HL-60 (cell line): ENCODE measurements at regions not wholly inside any gene's neighbourhood (a gene's known extent, or its start where the extent isn't known, plus 50 kb on each side); places are given as distances from the start of the nearest gene placed in this dataset.
"Not testable (repeated sequence)": the region's sequence is repeated elsewhere in the genome, so short reads cannot be mapped to it uniquely, and the experiment has no call there.

Experiments
- DNase-seq, 2 experiments: peaks; one replicate each; pipeline ENCODE4 v3.0.0-alpha.2; 2010 to 2020; ENCODE audit warnings: low read depth in 1 of 2, low spot score in 1 of 2
- H3K27ac ChIP-seq: fragments of 250-450 bp; sonication (Bioruptor Pico); replicated peaks from 2 replicates; pipeline ENCODE4 v1.5.1; 2020; ENCODE audit warnings: mild to moderate bottlenecking, moderate library complexity
- H3K27me3 ChIP-seq: fragments of 250-450 bp; sonication (Bioruptor Pico); 2 replicates; pipeline ENCODE4 v1.5.1; 2021; ENCODE audit warnings: mild to moderate bottlenecking, moderate library complexity; ENCODE audit not compliant: insufficient read depth, poor library complexity, severe bottlenecking
- H3K4me3 ChIP-seq: replicated peaks from 2 replicates; pipeline ENCODE4 v1.5.1; 2011; ENCODE audit warnings: mild to moderate bottlenecking, control low read depth, low read length; ENCODE audit not compliant: insufficient read depth
- GABPA ChIP-seq: IDR thresholded peaks from 2 replicates; pipeline ENCODE4 v1.6.1; 2012; ENCODE audit warnings: low read depth
- POLR2AphosphoS5 ChIP-seq: IDR thresholded peaks from 2 replicates; pipeline ENCODE4 v1.6.1; 2012; ENCODE audit warnings: low read depth
- SPI1 ChIP-seq: IDR thresholded peaks from 2 replicates; pipeline ENCODE4 v1.6.1; 2012; ENCODE audit warnings: low read depth, mild to moderate bottlenecking, borderline replicate concordance
- TF ChIP-seq, protein P1 (sequence below): IDR thresholded peaks from one replicate; pipeline ENCODE4 v1.5.1; 2011; ENCODE audit warnings: low read length, control low read depth, inconsistent platforms; ENCODE audit not compliant: insufficient read depth
- TF ChIP-seq, protein P2 (sequence below): IDR thresholded peaks from 2 replicates; pipeline ENCODE4 v1.6.1; 2012; ENCODE audit warnings: low read depth; ENCODE audit not compliant: insufficient replicate concordance

DNA sequence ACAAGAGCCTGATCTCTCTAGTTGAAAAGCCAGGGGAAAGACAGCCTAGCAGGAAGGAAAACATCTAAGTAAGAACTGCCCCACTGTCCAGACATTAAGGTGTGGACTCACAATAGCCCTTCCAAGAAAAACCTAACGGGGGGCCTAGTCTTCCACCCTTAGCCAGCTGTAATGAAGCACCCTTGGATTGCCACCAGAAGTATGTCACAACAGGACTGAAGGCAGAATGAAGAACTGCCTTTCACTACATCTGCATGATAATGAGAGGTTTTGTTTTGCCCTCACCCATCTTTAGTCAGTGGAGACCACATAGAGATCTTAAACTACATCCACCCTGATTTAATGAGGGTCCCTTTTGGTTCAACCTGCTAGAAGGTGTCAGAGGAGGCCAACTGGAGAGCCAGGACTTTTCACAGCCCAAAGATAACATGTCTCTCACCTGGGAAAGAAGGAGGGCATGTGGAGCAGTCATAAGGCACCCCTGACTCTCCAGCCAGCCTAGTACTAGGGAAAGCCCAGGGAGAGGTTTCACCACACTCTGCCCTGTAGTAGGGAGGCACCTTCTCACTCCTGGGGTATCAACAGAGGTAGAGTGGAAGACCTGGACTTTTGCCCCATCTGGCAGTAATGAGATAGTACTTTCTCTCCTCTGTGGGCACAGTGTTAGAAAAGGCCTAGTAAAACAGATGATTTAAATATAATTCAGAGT, 1017.4 kb upstream of the MANEA start:
- DNase-seq = no peak
- Histone ChIP-seq H3K4me3 (no peak overlapping the region), H3K27me3 (no peaks in the 10 kb centered on the region), H3K27ac (no peak overlapping the region)
- TF ChIP-seq, protein P1, sequence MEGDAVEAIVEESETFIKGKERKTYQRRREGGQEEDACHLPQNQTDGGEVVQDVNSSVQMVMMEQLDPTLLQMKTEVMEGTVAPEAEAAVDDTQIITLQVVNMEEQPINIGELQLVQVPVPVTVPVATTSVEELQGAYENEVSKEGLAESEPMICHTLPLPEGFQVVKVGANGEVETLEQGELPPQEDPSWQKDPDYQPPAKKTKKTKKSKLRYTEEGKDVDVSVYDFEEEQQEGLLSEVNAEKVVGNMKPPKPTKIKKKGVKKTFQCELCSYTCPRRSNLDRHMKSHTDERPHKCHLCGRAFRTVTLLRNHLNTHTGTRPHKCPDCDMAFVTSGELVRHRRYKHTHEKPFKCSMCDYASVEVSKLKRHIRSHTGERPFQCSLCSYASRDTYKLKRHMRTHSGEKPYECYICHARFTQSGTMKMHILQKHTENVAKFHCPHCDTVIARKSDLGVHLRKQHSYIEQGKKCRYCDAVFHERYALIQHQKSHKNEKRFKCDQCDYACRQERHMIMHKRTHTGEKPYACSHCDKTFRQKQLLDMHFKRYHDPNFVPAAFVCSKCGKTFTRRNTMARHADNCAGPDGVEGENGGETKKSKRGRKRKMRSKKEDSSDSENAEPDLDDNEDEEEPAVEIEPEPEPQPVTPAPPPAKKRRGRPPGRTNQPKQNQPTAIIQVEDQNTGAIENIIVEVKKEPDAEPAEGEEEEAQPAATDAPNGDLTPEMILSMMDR = no peak
- TF ChIP-seq SPI1 = no peak
- TF ChIP-seq POLR2AphosphoS5 = no peak
- TF ChIP-seq, protein P2, sequence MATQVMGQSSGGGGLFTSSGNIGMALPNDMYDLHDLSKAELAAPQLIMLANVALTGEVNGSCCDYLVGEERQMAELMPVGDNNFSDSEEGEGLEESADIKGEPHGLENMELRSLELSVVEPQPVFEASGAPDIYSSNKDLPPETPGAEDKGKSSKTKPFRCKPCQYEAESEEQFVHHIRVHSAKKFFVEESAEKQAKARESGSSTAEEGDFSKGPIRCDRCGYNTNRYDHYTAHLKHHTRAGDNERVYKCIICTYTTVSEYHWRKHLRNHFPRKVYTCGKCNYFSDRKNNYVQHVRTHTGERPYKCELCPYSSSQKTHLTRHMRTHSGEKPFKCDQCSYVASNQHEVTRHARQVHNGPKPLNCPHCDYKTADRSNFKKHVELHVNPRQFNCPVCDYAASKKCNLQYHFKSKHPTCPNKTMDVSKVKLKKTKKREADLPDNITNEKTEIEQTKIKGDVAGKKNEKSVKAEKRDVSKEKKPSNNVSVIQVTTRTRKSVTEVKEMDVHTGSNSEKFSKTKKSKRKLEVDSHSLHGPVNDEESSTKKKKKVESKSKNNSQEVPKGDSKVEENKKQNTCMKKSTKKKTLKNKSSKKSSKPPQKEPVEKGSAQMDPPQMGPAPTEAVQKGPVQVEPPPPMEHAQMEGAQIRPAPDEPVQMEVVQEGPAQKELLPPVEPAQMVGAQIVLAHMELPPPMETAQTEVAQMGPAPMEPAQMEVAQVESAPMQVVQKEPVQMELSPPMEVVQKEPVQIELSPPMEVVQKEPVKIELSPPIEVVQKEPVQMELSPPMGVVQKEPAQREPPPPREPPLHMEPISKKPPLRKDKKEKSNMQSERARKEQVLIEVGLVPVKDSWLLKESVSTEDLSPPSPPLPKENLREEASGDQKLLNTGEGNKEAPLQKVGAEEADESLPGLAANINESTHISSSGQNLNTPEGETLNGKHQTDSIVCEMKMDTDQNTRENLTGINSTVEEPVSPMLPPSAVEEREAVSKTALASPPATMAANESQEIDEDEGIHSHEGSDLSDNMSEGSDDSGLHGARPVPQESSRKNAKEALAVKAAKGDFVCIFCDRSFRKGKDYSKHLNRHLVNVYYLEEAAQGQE = no peak
- no peak for TF ChIP-seq GABPA

DNA sequence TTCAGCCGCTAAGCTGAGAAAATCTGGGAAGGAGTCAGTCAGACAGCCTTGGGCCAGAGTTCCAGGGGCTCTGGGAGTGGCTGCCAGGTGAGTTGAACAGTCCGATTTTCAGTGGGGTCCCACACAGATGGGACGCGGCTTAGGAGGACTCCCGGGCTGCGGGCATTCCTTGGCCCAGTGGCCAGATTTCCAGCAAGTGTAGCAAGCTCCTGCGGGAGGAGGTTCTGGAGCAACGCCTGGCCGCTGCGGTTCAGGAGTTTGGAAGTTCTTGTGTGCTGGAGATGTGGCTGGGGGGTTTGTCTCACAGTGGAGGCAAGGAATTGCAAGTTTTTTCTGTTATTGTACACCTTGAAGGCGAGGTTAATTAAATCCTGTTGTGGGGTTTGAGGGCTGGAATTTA, 1020.1 kb upstream of the MANEA start:
- H3K27me3 ChIP-seq, H3K4me3 ChIP-seq, DNase-seq, H3K27ac ChIP-seq: not testable (repeated sequence)

DNA sequence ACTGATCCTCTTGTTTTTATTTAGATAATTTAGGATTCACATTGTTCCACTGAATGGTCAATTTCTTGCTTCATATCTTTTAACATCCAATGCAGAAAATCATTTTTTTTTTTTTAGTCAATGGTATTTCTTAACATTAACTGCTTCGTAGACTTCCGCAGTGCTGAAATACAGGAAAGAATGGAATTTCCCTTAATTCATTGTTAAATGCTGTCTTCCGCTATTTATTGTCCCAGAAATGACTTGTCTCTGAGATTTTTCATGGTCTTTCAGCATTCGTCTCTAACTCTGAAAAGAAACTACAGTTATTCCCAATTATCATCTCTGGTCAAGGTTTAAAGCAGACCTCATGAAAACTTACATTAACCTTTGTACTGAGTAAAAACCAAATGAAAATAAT, 1029.1 kb upstream of the MANEA start:
- H3K27ac ChIP-seq = no peak overlapping the region
- DNase-seq = no peak
- TF ChIP-seq SPI1 = no peak
- TF ChIP-seq, protein P1 = no peak
- TF ChIP-seq GABPA = no peak
- no peak for TF ChIP-seq POLR2AphosphoS5
- TF ChIP-seq, protein P2 = no peak
- no peaks in the 10 kb centered on the region for H3K27me3 ChIP-seq
- no peak overlapping the region for H3K4me3 ChIP-seq

DNA sequence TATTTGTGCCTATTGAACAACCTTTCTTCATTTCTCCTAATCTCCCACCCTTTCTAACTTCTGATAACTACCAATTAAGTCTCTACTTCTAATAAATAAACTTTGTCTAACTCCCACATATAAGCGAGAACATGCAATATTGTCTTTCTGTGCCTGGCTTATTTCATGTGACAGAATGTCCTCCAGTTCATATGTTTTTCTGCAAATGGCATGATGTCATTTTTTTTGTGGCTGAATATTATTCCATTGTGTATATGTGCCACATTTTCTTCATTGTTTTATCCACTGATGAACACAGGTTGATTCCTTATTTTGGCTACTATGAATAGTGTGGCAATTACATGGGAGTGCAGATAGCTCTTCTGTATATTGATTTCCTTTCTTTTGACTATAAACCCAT, 1041.5 kb upstream of the MANEA start:
- H3K27ac ChIP-seq = no peak overlapping the region
- no peak overlapping the region for H3K4me3 ChIP-seq
- TF ChIP-seq POLR2AphosphoS5 (no peak), GABPA (no peak), SPI1 (no peak)
- TF ChIP-seq, protein P1 = no peak
- TF ChIP-seq, protein P2 = no peak
- no peak for DNase-seq
- no peaks in the 10 kb centered on the region for H3K27me3 ChIP-seq
